ENCODE measurements at regions not wholly inside any gene's neighbourhood (a gene's known extent, or its start where the extent isn't known, plus 50 kb on each side); places are given as distances from the start of the nearest gene placed in this dataset.

- CTCF ChIA-PET = interaction anchor here (0.7 to 2.4 kb wide), 5 partner anchors 8 to 1034 kb away, joined by 3 to 7 read pairs (median 3); no protein-coding TSS in a partner anchor
- DNase-seq = no peak
- no peaks in the 10 kb centered on the region for H4K20me1 ChIP-seq (ENCODE audit: insufficient read depth)
- POLR2A ChIA-PET = no interaction called here
- no peaks in the 10 kb centered on the region for H3K4me1 ChIP-seq (ENCODE audit: control insufficient read depth in 1 of 2, insufficient read depth in 2 of 2, low read depth in 1 of 2, low read length in 1 of 2)
- H3K4me3 ChIP-seq (ENCODE audit: low read depth in 2 of 2, low read length in 1 of 2) = no peak overlapping the region
- no peak overlapping the region for H3K4me2 ChIP-seq
- 56% methylated on average over 4 of the region's 4 CpGs for WGBS (ENCODE audit: low lambda C conversion rate)
- H3F3A ChIP-seq (replicated peaks; ENCODE audit: insufficient read depth) = no peaks in the 10 kb centered on the region
- TF ChIP-seq USF1 (IDR thresholded peaks at IDR 0.05; ENCODE audit: borderline replicate concordance, low read depth) (no peak), REST (IDR thresholded peaks at IDR 0.05; ENCODE audit: low read depth, low read length) (no peak), MAX (IDR thresholded peaks at IDR 0.05; ENCODE audit: low read depth) (no peak), GABPA (IDR thresholded peaks at IDR 0.05; ENCODE audit: low read depth) (no peak), POLR2AphosphoS5 (IDR thresholded peaks at IDR 0.05; ENCODE audit: low read depth, low read length) (no peak), SMC3 (IDR thresholded peaks at IDR 0.05; ENCODE audit: low read depth, low read length) (no peak), TEAD4 (IDR thresholded peaks at IDR 0.05; ENCODE audit: borderline replicate concordance, insufficient read depth) (no peak), FOXJ3 (CRISPR knock-in tag; IDR thresholded peaks at IDR 0.05) (no peak), USF2 (IDR thresholded peaks at IDR 0.05; ENCODE audit: borderline replicate concordance, low read depth, low read length) (no peak)
- no peak overlapping the region for H3K27ac ChIP-seq (ENCODE audit: low read depth in 2 of 2, low read length in 1 of 2)
- H2AFZ ChIP-seq (ENCODE audit: low read depth) = no peak overlapping the region
- H3K36me3 ChIP-seq (replicated peaks in 1 of 2; ENCODE audit: control insufficient read depth in 1 of 2, insufficient read depth in 2 of 2, low read length in 1 of 2) = no peaks in the 10 kb centered on the region
- no peaks in the 10 kb centered on the region for H3K79me2 ChIP-seq (ENCODE audit: insufficient read depth)
- no peaks in the 10 kb centered on the region for H3K9me2 ChIP-seq
- H3K9ac ChIP-seq = no peak overlapping the region
- H3K9me3 ChIP-seq = 0 out of 2 replicates have a peak, but pooled peaks cover 7% of the 10 kb centered on the region
- no peaks in the 10 kb centered on the region for H3K27me3 ChIP-seq (ENCODE audit: insufficient read depth)
Measured at GRCh38 chr7:132723506-132724081, 147.3 kb upstream of the PLXNA4 start.

- TF ChIP-seq NRF1 (IDR thresholded peaks at IDR 0.05; ENCODE audit: low read depth, low read length) (no peak), EP300 (IDR thresholded peaks at IDR 0.05; ENCODE audit: borderline replicate concordance in 1 of 2, low read depth in 1 of 2, low read length in 1 of 2) (no peak), SMC3 (IDR thresholded peaks at IDR 0.05; ENCODE audit: low read depth, low read length) (no peak), MXI1 (IDR thresholded peaks at IDR 0.05; ENCODE audit: low read depth, low read length) (no peak), RAD21 (IDR thresholded peaks at IDR 0.05; ENCODE audit: low read length) (no peak), GATA2 (CRISPR knock-in tag; IDR thresholded peaks at IDR 0.05) (no peak), USF1 (IDR thresholded peaks at IDR 0.05; ENCODE audit: borderline replicate concordance, low read depth) (no peak), RCOR1 (IDR thresholded peaks at IDR 0.05; ENCODE audit: low read length) (no peak), REST (IDR thresholded peaks at IDR 0.05; ENCODE audit: low read depth, low read length) (no peak), POLR2AphosphoS5 (IDR thresholded peaks at IDR 0.05; ENCODE audit: low read depth, low read length) (no peak), MEF2A (IDR thresholded peaks at IDR 0.05; ENCODE audit: borderline replicate concordance, low read depth) (no peak)
- Histone ChIP-seq H3K79me2 (ENCODE audit: insufficient read depth) (no peaks in the 10 kb centered on the region), H3K36me3 (replicated peaks in 1 of 2; ENCODE audit: control insufficient read depth in 1 of 2, insufficient read depth in 2 of 2, low read length in 1 of 2) (no peaks in the 10 kb centered on the region), H3K4me1 (ENCODE audit: control insufficient read depth in 1 of 2, insufficient read depth in 2 of 2, low read depth in 1 of 2, low read length in 1 of 2) (no peaks in the 10 kb centered on the region), H3K4me2 (no peak overlapping the region), H3K9ac (no peak overlapping the region), H3K27ac (ENCODE audit: low read depth in 2 of 2, low read length in 1 of 2) (no peak overlapping the region), H3K9me3 (0 out of 2 replicates have a peak, but pooled peaks cover 7% of the 10 kb centered on the region), H4K20me1 (ENCODE audit: insufficient read depth) (no peaks in the 10 kb centered on the region), H3K27me3 (ENCODE audit: insufficient read depth) (no peaks in the 10 kb centered on the region), H3K9me2 (no peaks in the 10 kb centered on the region), H3K4me3 (ENCODE audit: low read depth in 2 of 2, low read length in 1 of 2) (no peak overlapping the region), H2AFZ (ENCODE audit: low read depth) (no peak overlapping the region), H3F3A (replicated peaks; ENCODE audit: insufficient read depth) (no peaks in the 10 kb centered on the region)
- ChIA-PET POLR2A (no interaction called here), CTCF (interaction anchor here (0.8 to 1.0 kb wide), 2 partner anchors 17 to 624 kb away, joined by 3 to 4 read pairs; no protein-coding TSS in a partner anchor)
- no peak for DNase-seq
- WGBS (ENCODE audit: low lambda C conversion rate) = 54% methylated on average over 5 of the region's 5 CpGs
Measured at GRCh38 chr7:132720835-132721234, 144.6 kb upstream of the PLXNA4 start.
